ENCODE measurements at regions not wholly inside any gene's neighbourhood (a gene's known extent, or its start where the extent isn't known, plus 50 kb on each side); places are given as distances from the start of the nearest gene placed in this dataset.
"Not testable (repeated sequence)": the region's sequence is repeated elsewhere in the genome, so short reads cannot be mapped to it uniquely, and the experiment has no call there.

- not testable (repeated sequence) for H3K27ac ChIP-seq (ENCODE audit: low read depth in 2 of 2, low read length in 1 of 2); H3K27me3 ChIP-seq (ENCODE audit: control insufficient read depth in 1 of 2, insufficient read depth in 2 of 2, low read length in 2 of 2); H3K9me3 ChIP-seq (ENCODE audit: control insufficient read depth in 2 of 2, insufficient read depth in 1 of 2, low read depth in 1 of 2, low read length in 1 of 2); H3K4me1 ChIP-seq (ENCODE audit: control insufficient read depth in 2 of 2, insufficient read depth in 2 of 2, low read length in 1 of 2); H3K4me3 ChIP-seq (ENCODE audit: low read depth in 1 of 2, low read length in 2 of 2); H3K36me3 ChIP-seq (ENCODE audit: control insufficient read depth in 2 of 2, insufficient read depth in 2 of 2, low read length in 1 of 2)
- WGBS, 2 donors = 72 to 92% methylated on average over 1 of the region's 1 CpG
Observed at GRCh38 chr5:82626012-82626411, 347.9 kb upstream of the RPS23 start.

- Histone ChIP-seq H3K27ac (ENCODE audit: low read depth in 2 of 2, low read length in 1 of 2) (no peak overlapping the region), H3K27me3 (ENCODE audit: control insufficient read depth in 1 of 2, insufficient read depth in 2 of 2, low read length in 2 of 2) (no peaks in the 10 kb centered on the region), H3K9me3 (ENCODE audit: control insufficient read depth in 2 of 2, insufficient read depth in 1 of 2, low read depth in 1 of 2, low read length in 1 of 2) (no peaks in the 10 kb centered on the region), H3K4me3 (ENCODE audit: low read depth in 1 of 2, low read length in 2 of 2) (no peak overlapping the region), H3K4me1 (ENCODE audit: control insufficient read depth in 2 of 2, insufficient read depth in 2 of 2, low read length in 1 of 2) (no peaks in the 10 kb centered on the region), H3K36me3 (ENCODE audit: control insufficient read depth in 2 of 2, insufficient read depth in 2 of 2, low read length in 1 of 2) (no peaks in the 10 kb centered on the region)
- WGBS, 2 donors = 76 to 82% methylated on average over 1 of the region's 1 CpG
Observed at GRCh38 chr5:82624062-82624461, 345.9 kb upstream of the RPS23 start.

- peaks cover 0 to 3% of the 10 kb centered on the region in 2 donors for H3K9me3 ChIP-seq (ENCODE audit: control insufficient read depth in 2 of 2, insufficient read depth in 1 of 2, low read depth in 1 of 2, low read length in 1 of 2)
- no peaks in the 10 kb centered on the region for H3K4me1 ChIP-seq (ENCODE audit: control insufficient read depth in 2 of 2, insufficient read depth in 2 of 2, low read length in 1 of 2)
- H3K27me3 ChIP-seq (ENCODE audit: control insufficient read depth in 1 of 2, insufficient read depth in 2 of 2, low read length in 2 of 2) = no peaks in the 10 kb centered on the region
- no peaks in the 10 kb centered on the region for H3K36me3 ChIP-seq (ENCODE audit: control insufficient read depth in 2 of 2, insufficient read depth in 2 of 2, low read length in 1 of 2)
- 75 to 77% methylated on average over 6 of the region's 6 CpGs for WGBS, 2 donors
- H3K4me3 ChIP-seq (ENCODE audit: low read depth in 1 of 2, low read length in 2 of 2) = no peak overlapping the region
- H3K27ac ChIP-seq (ENCODE audit: low read depth in 2 of 2, low read length in 1 of 2) = no peak overlapping the region
Observed at GRCh38 chr5:82622711-82623514, 344.8 kb upstream of the RPS23 start.

- Histone ChIP-seq H3K27ac (ENCODE audit: low read depth in 2 of 2, low read length in 1 of 2) (no peak overlapping the region), H3K27me3 (ENCODE audit: control insufficient read depth in 1 of 2, insufficient read depth in 2 of 2, low read length in 2 of 2) (no peaks in the 10 kb centered on the region), H3K36me3 (ENCODE audit: control insufficient read depth in 2 of 2, insufficient read depth in 2 of 2, low read length in 1 of 2) (no peaks in the 10 kb centered on the region), H3K9me3 (ENCODE audit: control insufficient read depth in 2 of 2, insufficient read depth in 1 of 2, low read depth in 1 of 2, low read length in 1 of 2) (peaks cover 0 to 3% of the 10 kb centered on the region in 2 donors), H3K4me1 (ENCODE audit: control insufficient read depth in 2 of 2, insufficient read depth in 2 of 2, low read length in 1 of 2) (no peaks in the 10 kb centered on the region), H3K4me3 (ENCODE audit: low read depth in 1 of 2, low read length in 2 of 2) (no peak overlapping the region)
- WGBS, 2 donors = 81 to 91% methylated on average over 4 of the region's 4 CpGs
Observed at GRCh38 chr5:82622205-82622604, 344.1 kb upstream of the RPS23 start.

- 43 to 48% methylated on average over 3 of the region's 3 CpGs for WGBS, 2 donors
- H3K4me3 ChIP-seq (ENCODE audit: low read depth in 1 of 2, low read length in 2 of 2) = no peak overlapping the region
- no peaks in the 10 kb centered on the region for H3K4me1 ChIP-seq (ENCODE audit: control insufficient read depth in 2 of 2, insufficient read depth in 2 of 2, low read length in 1 of 2)
- H3K9me3 ChIP-seq (ENCODE audit: control insufficient read depth in 2 of 2, insufficient read depth in 1 of 2, low read depth in 1 of 2, low read length in 1 of 2) = peaks cover 0 to 3% of the 10 kb centered on the region in 2 donors
- H3K27me3 ChIP-seq (ENCODE audit: control insufficient read depth in 1 of 2, insufficient read depth in 2 of 2, low read length in 2 of 2) = no peaks in the 10 kb centered on the region
- H3K27ac ChIP-seq (ENCODE audit: low read depth in 2 of 2, low read length in 1 of 2) = no peak overlapping the region
- no peaks in the 10 kb centered on the region for H3K36me3 ChIP-seq (ENCODE audit: control insufficient read depth in 2 of 2, insufficient read depth in 2 of 2, low read length in 1 of 2)
Observed at GRCh38 chr5:82620957-82621600, 342.9 kb upstream of the RPS23 start.

- Histone ChIP-seq H3K27me3 (ENCODE audit: control insufficient read depth in 1 of 2, insufficient read depth in 2 of 2, low read length in 2 of 2) (no peaks in the 10 kb centered on the region), H3K36me3 (ENCODE audit: control insufficient read depth in 2 of 2, insufficient read depth in 2 of 2, low read length in 1 of 2) (no peaks in the 10 kb centered on the region), H3K4me1 (ENCODE audit: control insufficient read depth in 2 of 2, insufficient read depth in 2 of 2, low read length in 1 of 2) (no peaks in the 10 kb centered on the region), H3K27ac (ENCODE audit: low read depth in 2 of 2, low read length in 1 of 2) (no peak overlapping the region), H3K9me3 (ENCODE audit: control insufficient read depth in 2 of 2, insufficient read depth in 1 of 2, low read depth in 1 of 2, low read length in 1 of 2) (peaks cover 0 to 3% of the 10 kb centered on the region in 2 donors), H3K4me3 (ENCODE audit: low read depth in 1 of 2, low read length in 2 of 2) (no peak overlapping the region)
- 89% methylated on average over 3 of the region's 3 CpGs for WGBS, 2 donors
Observed at GRCh38 chr5:82619097-82619496, 340.9 kb upstream of the RPS23 start.

GRCh38 chr5:82614706-82615105 is 336.6 kb upstream of the RPS23 start:
- peaks cover 0 to 3% of the 10 kb centered on the region in 2 donors for H3K9me3 ChIP-seq (ENCODE audit: control insufficient read depth in 2 of 2, insufficient read depth in 1 of 2, low read depth in 1 of 2, low read length in 1 of 2)
- no peak overlapping the region for H3K27ac ChIP-seq (ENCODE audit: low read depth in 2 of 2, low read length in 1 of 2)
- H3K4me3 ChIP-seq (ENCODE audit: low read depth in 1 of 2, low read length in 2 of 2) = no peak overlapping the region
- H3K4me1 ChIP-seq (ENCODE audit: control insufficient read depth in 2 of 2, insufficient read depth in 2 of 2, low read length in 1 of 2) = no peaks in the 10 kb centered on the region
- 76 to 80% methylated on average over 3 of the region's 3 CpGs for WGBS, 2 donors
- H3K36me3 ChIP-seq (ENCODE audit: control insufficient read depth in 2 of 2, insufficient read depth in 2 of 2, low read length in 1 of 2) = no peaks in the 10 kb centered on the region
- H3K27me3 ChIP-seq (ENCODE audit: control insufficient read depth in 1 of 2, insufficient read depth in 2 of 2, low read length in 2 of 2) = no peaks in the 10 kb centered on the region

GRCh38 chr5:82613891-82614290 is 335.7 kb upstream of the RPS23 start:
- Histone ChIP-seq H3K4me1 (ENCODE audit: control insufficient read depth in 2 of 2, insufficient read depth in 2 of 2, low read length in 1 of 2) (no peaks in the 10 kb centered on the region), H3K4me3 (ENCODE audit: low read depth in 1 of 2, low read length in 2 of 2) (no peak overlapping the region), H3K27ac (ENCODE audit: low read depth in 2 of 2, low read length in 1 of 2) (no peak overlapping the region), H3K9me3 (ENCODE audit: control insufficient read depth in 2 of 2, insufficient read depth in 1 of 2, low read depth in 1 of 2, low read length in 1 of 2) (peaks cover 0 to 3% of the 10 kb centered on the region in 2 donors), H3K27me3 (ENCODE audit: control insufficient read depth in 1 of 2, insufficient read depth in 2 of 2, low read length in 2 of 2) (no peaks in the 10 kb centered on the region), H3K36me3 (ENCODE audit: control insufficient read depth in 2 of 2, insufficient read depth in 2 of 2, low read length in 1 of 2) (no peaks in the 10 kb centered on the region)

- Histone ChIP-seq H3K36me3 (ENCODE audit: control insufficient read depth in 2 of 2, insufficient read depth in 2 of 2, low read length in 1 of 2) (no peaks in the 10 kb centered on the region), H3K27me3 (ENCODE audit: control insufficient read depth in 1 of 2, insufficient read depth in 2 of 2, low read length in 2 of 2) (no peaks in the 10 kb centered on the region), H3K4me1 (ENCODE audit: control insufficient read depth in 2 of 2, insufficient read depth in 2 of 2, low read length in 1 of 2) (no peaks in the 10 kb centered on the region), H3K4me3 (ENCODE audit: low read depth in 1 of 2, low read length in 2 of 2) (no peak overlapping the region), H3K9me3 (ENCODE audit: control insufficient read depth in 2 of 2, insufficient read depth in 1 of 2, low read depth in 1 of 2, low read length in 1 of 2) (peaks cover 0 to under 1% of the 10 kb centered on the region in 2 donors), H3K27ac (ENCODE audit: low read depth in 2 of 2, low read length in 1 of 2) (no peak overlapping the region)
- 86 to 90% methylated on average over 3 of the region's 3 CpGs for WGBS, 2 donors
Observed at GRCh38 chr5:82610686-82611085, 332.5 kb upstream of the RPS23 start.
